ENCODE measurements at regions not wholly inside any gene's neighbourhood (a gene's known extent, or its start where the extent isn't known, plus 50 kb on each side); places are given as distances from the start of the nearest gene placed in this dataset.

- TF ChIP-seq POLR2A (IDR thresholded peaks at IDR 0.05), result no peak
- TF ChIP-seq POLR2AphosphoS5 (IDR thresholded peaks at IDR 0.05), result no peak
Observed at GRCh38 chr21:15139898-15140297, 75.1 kb upstream of the NRIP1 start.

All from breast epithelium (tissue), 3 donors.